ENCODE measurements at regions not wholly inside any gene's neighbourhood (a gene's known extent, or its start where the extent isn't known, plus 50 kb on each side); places are given as distances from the start of the nearest gene placed in this dataset.
A peak's percentile ranks its signal among the peaks of the same experiment; 100 is the strongest.

DNA sequence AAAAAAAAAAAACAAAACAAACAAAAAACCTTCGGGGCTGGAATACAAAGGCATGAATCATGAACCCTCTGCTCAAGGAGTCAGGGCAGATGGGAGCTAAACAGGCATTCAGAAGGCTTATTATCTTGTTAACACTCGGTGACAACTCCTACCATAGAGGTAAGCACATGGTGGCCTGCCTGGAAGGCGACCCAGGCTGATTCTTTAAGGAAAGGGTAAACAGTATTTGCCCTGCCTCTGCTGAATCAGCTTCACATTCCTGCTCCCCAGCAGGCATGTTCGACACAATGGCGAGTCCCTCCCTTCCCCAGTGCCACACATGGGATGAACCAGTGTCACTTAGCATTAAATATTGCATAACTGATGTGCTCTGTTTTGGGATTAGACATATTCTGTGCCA, 191.9 kb downstream of the ARL4C start:
- DNase-seq = no peak

DNA sequence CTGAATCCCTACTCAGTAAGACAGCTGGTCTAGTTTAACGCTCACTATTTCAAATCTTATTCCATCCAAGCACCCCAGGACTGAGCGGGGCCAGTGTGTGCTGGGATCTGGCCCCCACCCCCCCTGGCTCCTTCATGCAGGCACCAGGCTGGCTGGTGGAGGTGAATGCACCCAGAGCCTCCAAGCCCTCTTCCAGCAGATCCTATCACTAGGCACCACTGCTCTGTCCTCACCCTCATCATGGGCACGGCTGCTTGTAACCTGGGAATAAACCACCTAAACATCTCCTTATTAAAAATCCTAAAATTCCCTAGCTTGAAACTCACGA, 194.3 kb downstream of the ARL4C start:
- DNase-seq = no peak

DNA sequence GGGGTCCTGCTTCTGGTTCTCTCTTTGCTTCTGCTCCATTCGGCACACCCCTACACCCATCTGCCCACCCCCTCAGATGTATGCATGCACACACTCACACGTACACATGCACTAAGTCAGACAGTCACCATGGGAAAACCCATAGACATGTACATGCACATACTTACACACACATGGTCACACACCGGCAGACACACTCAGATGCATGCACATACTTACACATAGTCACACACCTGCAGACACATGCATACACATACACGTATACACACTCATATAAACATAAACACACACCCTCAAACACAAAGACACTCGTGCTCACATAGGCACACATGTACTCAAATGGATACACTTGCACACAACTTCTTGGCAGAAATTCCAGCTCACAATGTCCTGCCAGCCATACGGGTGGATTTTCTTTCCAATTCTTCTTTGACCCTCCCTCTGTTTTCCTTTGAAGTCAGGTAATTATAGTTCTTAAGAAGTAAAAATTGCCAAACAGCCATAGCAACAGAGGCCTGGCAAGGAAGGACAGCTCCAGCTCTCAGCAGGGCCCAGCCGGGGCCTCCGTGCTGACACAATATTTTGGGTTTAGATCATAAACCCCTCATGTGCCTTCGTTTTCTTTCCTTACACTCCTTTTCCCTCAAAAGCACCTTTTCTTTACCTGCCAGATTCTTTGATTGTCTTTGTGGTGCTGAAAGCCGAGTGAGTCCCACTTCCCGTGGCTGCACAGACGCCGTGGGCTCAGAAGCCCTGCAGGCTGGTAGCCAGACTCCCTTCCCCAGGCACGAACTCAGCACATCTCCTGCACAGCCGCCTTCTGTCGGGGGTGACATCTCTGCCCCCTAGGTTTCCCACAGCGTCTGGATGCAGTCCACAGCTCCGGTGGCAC, 195.7 kb downstream of the ARL4C start:
- no peak for DNase-seq

DNA sequence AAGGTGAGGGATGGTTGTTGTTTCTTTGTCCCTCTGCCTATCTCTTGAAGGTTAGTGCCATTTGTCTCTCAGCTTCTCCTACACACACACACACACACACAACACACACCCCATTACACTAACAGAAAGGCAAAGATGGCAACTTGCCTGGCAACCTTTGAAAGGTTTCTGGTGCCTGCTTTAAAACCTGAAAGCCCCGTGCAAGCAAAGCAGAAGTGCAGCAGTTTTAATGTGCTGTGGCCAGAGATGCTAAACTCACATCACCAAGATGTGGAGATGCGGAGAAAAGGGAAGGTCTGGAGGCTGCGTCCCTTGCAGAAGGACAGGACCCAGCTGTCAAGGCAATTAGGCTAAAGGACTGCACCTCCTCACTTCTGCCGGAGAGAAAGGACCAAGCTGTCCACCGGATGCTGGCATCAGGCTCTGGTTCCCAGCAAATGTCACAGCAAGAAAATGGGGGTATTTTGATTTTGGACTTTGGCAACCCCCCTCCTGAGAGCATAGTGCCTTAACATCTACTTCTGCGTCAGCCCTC, 196.4 kb downstream of the ARL4C start:
- no peak for DNase-seq

DNA sequence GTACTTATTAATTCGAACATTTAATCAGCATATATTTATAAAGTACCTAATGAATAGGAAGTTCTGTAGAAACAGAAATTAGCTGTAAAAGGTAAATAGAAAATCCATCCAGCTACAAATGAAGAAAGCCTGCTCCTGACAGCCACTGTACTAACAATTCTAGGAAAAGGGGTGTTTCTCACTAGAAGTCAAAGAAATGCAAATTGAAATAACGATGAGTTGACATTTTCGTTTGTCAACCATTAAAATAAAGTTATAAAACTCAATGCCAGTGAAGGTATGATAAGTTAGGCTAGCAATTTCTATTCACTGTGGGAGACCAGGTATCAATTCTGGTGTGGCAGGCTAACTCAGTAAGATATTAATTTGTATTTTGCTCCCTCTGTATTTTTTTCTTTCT, 198.0 kb downstream of the ARL4C start:
- DNase-seq = no peak

DNA sequence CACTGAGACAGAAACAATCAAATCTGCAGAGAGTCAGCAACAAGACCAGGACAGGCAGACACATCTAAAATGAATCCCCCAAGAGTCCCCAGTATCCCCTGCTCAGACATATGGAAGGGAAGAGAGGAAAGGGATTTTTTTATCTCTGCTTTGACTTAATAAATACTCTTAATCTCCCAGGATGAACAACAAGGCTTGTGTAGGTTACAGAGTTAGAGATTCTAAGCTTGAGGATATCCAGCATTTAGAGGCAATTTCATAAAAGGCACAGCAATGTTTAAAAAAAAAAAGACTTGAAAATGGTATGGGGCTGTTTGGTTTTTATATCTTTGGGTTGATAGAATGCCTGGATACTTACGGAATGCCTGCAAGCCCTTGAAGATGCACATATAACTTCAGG, 199.9 kb downstream of the ARL4C start:
- no peak for DNase-seq

DNA sequence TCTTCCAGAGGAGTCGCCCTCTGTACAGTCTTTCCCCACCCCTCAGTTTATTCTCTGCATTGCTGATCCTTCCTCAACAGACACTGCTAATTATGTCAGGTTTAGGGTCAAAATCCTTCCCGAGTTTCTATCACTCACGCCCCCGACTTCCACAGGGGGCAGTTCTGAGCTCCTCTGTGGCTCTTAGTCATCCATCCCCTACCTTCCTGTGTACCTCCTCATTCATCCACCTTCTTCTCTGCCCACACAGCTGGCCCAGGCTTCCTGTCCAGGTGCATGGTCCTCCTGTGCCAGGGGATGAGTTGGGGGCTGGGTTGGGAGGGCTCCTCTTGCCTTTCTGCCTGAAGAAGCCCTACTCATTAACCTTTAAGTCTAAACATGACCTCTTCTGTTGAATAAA, 202.9 kb downstream of the ARL4C start:
- no peak for DNase-seq

DNA sequence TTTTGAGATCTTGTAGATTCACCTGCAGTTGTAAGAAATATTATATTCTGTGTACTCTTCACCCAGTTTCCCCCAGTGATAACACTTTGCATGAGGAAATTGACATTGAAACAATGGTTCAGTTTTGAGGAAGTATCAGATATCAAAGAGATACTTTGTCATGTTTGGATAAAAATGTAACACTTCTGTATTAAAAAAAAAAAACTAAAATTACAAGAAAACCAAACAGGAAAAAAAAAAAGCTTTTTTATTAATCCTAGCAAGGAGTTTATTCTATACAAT, 204.0 kb downstream of the ARL4C start:
- no peak for DNase-seq

DNA sequence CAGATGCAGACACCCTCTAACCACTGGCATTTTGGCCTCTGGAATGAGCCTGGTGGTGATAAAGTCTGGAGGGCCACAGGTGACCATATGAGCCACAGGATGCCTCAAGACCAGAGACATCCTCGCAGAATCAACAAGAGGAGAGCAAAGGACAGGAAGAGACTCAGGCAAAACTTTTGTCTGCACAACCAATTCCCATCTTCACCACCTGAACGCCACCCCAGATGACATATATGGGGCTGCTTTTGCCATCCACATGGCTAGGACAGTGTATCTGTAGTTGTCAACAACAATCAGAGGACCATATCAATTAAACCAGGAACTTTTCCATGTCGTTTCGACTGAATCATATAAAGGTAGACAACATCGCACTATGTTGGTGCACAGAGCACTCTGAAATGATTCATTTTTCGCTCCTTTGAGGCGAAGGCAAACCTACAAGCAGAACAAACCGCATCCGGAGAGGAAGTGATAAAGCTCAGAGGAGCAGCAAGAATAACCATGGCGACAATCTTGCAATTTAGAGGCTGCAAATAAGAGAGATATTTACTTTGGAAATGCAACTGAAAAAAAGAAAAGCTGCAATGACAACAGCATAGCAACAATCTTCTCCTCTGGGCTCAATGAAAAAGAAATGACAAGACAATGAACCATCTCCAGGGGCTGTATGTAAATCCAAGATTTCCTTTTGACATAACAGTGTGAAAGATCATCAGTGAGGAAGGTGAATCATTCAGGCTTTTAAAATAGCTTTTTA, 204.5 kb downstream of the ARL4C start:
- DNase-seq = peak; percentile 96

DNA sequence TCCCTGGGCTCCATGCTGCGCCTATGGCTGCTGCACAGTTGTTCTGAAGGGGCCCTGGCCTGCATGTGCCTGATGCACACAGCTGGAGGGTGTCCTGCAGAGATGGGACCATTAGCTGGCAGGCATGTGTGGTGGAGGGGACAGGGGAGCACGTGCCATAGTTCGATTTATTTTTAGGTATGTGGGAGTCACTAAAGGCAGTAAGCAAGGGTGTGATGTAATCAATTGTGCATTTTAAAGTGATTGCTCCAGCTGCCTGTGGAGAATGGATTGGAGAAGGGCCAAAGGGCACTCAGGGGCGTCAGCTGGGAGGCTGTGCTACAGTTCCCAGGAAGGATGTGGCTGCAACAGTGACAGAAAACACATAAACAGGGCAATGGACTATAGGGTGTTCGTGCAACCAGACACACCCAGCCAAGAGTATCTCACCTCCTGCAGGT, 205.1 kb downstream of the ARL4C start:
- peak; percentile 67 for DNase-seq

DNA sequence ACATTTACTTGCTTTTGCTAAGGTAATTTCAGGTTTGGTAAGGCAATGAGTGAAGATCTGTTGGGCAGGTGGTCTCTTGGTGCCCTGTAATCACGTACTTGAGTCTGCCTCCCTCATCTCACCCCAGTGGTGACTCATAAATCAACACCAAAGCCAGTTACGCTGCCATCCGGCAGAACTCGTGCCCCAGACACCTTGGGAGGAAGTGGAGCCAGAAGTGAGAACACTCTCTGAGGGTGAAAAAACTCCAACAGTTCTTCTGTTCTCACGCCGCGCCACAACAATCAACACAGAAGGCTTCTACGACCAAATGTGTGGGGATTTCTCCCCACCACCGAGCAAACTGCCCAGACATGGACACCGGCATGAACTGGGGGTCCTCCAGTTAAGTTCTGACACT, 206.2 kb downstream of the ARL4C start:
- peak; percentile 93 for DNase-seq

DNA sequence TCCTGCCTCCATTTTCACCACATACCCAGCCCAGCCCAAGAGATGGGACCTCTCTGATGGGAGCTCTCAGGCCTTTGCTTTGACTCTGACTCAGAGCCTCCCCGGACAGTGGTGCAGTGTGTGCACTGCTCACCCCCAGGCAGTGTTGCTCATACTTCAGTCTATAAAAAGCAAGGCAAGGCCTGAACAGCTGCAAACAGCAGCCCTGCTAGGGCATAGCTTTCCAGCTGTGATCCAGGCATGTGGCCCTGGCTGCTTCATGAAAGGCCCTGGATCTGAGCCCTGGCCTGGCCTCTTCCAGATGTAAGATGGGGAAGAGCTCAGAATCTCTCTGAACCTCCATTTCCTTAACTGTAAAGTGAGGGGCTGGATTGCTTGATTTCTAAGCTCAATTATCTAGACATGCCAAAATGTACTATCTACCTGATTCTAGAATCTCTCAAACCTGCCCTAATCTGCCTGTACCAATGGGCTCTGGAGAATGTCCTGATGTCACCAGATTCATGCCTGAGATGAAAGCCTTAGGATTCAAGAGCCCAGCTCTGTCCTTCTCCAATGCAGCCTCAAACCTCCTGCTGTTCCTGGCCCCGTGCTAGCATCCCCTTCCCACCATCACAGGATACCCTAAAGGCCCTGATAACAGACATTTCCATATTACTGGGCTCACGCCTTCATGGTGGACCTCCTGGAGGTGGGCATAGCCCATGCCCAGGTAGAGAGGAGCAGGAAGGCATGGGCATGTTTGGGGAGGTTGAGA, 206.9 kb downstream of the ARL4C start:
- no peak for DNase-seq

DNA sequence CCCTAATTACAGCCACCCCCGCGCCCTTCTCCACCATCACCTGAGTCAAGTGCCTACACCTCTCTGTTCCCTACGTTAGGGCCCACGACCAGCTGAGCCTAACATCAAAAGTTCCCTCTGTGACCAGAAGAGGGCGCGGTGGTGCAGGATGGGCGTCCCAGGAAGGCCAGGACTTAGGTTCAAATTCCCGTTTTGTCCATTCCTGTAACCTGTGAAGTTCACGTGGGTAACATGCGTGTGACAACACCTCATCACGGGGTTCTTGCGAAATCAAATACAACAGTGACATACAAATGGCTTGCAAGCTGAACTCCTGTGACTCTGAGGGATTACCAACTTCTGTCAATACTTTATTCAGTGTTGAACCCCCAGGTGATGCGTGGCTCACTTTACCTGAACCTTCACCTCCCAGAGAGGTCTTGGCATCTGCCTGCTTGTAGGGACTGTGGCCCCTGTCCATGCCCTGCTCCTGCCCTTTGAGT, 207.9 kb downstream of the ARL4C start:
- DNase-seq = peak; percentile 81

DNA sequence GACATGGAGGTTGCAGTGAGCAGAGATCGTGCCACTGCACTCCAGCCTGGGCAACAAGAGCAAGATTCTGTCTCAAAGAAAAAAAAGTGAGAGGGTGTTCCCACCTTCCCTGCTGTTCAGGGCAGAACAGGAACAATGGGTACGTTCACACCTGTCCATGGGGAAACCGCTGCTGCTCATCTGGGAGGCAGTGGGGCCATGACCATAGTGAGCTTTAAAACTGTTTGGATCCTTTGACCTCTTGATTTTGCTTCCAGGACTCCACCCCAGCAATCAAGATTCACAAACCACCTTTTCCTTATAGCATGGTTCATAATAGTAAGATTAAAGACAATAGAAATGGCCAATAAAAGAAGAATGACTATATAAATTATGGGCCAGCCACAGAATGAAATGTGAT, 209.2 kb downstream of the ARL4C start:
- DNase-seq = no peak

DNA sequence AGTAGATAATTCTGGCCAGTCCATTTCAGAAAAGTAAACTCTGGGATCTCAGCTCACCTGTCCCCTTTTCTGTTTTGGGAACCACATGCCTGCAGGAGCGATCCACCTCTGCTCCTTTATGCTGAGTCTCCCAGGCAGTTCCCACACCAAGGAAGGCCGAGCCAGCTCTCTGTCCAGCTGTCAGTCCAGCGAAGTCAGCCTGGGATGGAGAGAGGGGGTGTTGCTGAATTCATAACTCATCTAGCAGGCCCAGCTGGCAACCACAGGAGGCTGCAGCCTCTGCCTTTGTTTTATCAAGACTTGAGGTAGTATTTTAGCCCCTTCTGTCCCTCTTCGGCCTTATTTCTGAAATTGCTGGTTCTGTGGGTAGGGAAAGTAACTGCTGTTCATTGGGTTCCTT, 209.9 kb downstream of the ARL4C start:
- DNase-seq = no peak

DNA sequence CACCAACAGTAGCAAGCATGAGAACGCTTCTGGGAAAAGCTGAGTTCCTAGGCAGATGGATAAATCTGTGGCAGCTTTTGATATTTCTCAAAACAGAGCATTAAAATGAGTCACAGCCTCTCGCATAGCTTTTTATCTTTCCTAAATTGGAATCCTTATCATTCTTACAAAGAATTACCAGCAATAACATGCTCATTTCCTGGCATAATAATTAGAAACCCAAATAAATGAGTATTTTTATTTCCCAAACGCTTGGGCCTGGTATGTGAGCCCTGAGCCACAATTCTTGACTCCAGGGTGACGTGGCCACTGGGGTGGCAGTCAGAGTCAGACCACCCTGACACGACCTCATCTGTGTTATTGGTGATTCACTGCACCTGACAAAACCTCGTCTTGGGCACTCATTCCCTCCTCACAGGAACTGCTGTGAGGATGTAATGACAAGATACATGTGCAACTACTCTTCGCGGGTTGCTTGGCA, 210.7 kb downstream of the ARL4C start:
- DNase-seq = no peak

DNA sequence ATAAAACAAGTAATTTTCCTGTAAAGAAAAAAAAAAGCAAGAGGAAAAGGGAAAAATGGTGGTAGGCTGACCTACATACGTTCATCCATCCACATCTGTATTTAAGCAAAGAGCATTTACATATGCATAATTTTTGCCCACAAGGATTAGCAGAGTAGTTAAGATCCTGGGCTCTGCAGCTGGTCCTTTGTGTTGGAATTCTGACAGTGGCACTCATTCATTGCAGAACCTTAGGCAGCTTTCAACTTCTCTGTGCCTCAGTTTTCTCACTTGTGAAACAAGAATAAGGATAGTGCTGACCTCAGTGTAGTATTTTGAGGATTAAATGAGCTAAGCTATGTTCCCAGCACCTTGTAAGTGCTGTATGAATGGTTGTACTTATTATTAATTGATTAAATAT, 211.3 kb downstream of the ARL4C start:
- no peak for DNase-seq

DNA sequence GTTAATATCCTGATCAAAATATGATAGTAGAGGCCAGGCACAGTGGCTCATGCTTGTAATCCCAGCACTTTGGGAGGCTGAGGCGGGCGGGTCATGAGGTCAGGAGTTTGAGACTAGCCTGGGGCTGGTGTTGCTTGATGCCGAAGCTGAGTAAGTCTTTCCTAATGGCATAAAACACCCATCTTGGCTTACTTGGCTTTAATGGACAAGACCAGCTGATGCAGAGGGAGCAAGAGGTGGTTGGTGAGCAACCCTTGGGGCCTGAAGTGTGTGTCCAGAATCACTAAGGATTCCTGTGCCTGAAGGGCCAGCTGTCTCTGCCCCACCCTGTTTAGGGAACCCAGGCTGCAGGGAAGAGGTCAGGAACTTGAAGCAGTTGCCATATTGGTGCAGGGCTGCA, 217.2 kb downstream of the ARL4C start:
- no peak for DNase-seq

DNA sequence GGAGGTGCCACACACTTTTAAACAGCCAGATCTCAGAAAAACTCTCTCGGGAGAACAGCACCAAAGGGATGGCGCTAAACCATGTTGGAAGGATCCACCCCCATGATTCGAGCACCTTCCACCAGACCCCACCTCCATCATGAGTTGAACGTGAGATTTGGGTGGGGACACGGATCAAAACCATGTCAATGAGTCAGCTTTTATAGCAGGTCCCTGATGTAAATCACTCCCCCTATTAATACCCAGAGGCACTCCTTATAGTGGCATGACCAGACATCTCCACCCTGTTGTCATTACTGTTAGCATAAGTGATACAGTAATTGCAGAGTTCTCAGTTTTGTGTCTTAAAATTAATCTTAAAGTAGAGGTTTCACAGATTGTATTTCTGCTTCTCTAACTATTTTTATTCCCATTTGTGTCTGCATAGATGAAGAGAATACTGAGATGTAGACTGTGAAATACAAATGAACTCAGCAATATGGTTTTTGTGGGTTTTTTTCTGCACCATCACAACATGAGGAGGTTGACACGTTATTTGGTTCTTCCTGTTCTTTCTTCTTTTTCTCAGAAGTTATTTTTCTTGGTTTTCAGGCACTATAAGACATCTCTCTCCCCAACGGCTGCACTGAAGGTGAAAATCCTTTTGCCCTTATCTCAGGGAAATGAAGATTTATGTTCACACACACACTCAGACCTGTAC, 218.2 kb downstream of the ARL4C start:
- peak; percentile 58 for DNase-seq

DNA sequence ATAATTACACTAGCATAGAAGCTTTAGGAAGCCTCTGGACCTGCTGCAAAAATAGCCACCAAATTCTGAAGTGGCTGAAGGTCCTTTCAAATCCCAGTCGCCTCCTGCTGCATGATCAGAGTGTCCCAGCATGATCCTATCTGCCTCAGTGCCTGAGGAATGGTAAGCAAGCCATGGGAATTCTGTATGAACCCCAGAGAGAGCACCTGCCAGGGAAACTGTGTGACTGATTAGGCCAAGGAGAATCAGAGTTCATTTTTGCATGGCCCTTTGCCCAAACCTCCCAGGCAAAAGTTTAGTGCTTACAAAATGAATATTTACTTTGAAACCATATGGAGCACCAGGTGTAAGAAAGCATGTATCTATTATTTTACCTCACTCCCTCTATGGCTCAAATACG, 221.4 kb downstream of the ARL4C start:
- no peak for DNase-seq

DNA sequence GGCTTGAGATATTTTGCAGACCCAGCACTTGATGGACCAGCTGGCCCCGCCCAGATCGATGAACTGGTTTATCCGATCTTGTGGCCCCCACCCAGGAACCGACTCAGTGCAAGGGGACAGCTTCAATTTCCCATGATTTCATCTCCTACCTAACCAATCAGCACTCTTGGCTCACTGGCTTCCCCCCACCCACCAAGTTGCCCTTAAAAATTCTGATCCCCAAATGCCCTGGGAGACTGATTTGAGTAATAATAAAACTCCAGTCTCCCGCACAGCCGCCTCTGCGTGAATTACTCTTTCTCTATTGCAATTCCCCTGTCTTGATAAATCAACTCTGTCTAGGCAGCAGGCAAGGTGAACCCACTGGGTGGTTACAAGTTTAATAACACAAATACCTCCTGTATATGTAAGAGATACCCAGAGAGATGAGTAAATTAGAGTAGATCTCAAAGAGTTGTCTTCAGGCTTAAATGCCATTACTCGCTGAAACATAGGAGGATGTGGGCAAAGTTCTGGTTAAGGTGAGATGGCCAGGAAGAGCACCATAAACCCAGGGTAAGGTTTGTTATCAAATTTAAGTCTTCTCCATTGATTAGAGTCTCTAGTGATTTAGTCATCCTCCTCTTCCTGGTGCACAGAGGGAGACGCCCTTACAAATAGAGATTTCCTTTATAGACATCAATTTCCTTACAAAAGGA, 222.8 kb downstream of the ARL4C start:
- peak; percentile 39 for DNase-seq

Data from central memory CD4-positive, alpha-beta T cell (primary cell).